ENCODE measurements at regions not wholly inside any gene's neighbourhood (a gene's known extent, or its start where the extent isn't known, plus 50 kb on each side); places are given as distances from the start of the nearest gene placed in this dataset.

DNA sequence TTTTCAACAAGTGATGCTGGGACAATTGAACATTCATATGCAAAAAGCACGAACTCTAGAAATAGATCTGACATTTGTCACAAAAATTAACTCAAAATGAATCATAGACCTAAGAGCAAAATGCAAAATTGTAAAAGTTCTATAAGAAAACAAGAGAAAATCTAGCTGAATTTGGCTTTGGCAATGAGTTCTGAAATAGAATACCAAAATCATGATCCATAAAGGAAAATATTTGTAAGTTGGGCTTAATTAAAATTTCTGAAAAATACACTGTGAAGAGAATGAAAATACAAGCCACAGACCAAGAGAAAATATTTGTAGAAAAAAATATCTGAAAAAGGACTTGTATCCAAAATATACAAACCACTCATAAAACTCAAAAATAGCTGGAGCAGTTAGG, 698.8 kb upstream of the CELF2 start:
- TF ChIP-seq, protein P1, sequence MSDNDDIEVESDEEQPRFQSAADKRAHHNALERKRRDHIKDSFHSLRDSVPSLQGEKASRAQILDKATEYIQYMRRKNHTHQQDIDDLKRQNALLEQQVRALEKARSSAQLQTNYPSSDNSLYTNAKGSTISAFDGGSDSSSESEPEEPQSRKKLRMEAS (IDR thresholded peaks at IDR 0.05), result no peak
- TF ChIP-seq ZBTB7A (IDR thresholded peaks at IDR 0.05; ENCODE audit: low read depth), result no peak
- TF ChIP-seq, protein P2, sequence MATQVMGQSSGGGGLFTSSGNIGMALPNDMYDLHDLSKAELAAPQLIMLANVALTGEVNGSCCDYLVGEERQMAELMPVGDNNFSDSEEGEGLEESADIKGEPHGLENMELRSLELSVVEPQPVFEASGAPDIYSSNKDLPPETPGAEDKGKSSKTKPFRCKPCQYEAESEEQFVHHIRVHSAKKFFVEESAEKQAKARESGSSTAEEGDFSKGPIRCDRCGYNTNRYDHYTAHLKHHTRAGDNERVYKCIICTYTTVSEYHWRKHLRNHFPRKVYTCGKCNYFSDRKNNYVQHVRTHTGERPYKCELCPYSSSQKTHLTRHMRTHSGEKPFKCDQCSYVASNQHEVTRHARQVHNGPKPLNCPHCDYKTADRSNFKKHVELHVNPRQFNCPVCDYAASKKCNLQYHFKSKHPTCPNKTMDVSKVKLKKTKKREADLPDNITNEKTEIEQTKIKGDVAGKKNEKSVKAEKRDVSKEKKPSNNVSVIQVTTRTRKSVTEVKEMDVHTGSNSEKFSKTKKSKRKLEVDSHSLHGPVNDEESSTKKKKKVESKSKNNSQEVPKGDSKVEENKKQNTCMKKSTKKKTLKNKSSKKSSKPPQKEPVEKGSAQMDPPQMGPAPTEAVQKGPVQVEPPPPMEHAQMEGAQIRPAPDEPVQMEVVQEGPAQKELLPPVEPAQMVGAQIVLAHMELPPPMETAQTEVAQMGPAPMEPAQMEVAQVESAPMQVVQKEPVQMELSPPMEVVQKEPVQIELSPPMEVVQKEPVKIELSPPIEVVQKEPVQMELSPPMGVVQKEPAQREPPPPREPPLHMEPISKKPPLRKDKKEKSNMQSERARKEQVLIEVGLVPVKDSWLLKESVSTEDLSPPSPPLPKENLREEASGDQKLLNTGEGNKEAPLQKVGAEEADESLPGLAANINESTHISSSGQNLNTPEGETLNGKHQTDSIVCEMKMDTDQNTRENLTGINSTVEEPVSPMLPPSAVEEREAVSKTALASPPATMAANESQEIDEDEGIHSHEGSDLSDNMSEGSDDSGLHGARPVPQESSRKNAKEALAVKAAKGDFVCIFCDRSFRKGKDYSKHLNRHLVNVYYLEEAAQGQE (IDR thresholded peaks at IDR 0.05; ENCODE audit: low read depth), result no peak
- no peak for TF ChIP-seq TAF1 (IDR thresholded peaks at IDR 0.05; ENCODE audit: low read depth)
- TF ChIP-seq TEAD4 (IDR thresholded peaks at IDR 0.05), result no peak
- TF ChIP-seq EP300 (IDR thresholded peaks at IDR 0.05; ENCODE audit: borderline replicate concordance), result no peak
- TF ChIP-seq CEBPB (IDR thresholded peaks at IDR 0.05), result no peak
- TF ChIP-seq NFIC (IDR thresholded peaks at IDR 0.05), result no peak
- no peak for TF ChIP-seq FOXM1 (IDR thresholded peaks at IDR 0.05; ENCODE audit: borderline replicate concordance, low read depth)
- no peak for TF ChIP-seq RAD21 (IDR thresholded peaks at IDR 0.05; ENCODE audit: low read depth)
- TF ChIP-seq CREB1 (IDR thresholded peaks at IDR 0.05; ENCODE audit: low read depth), result no peak
- TF ChIP-seq YY1 (IDR thresholded peaks at IDR 0.05; ENCODE audit: low read depth), result no peak

DNA sequence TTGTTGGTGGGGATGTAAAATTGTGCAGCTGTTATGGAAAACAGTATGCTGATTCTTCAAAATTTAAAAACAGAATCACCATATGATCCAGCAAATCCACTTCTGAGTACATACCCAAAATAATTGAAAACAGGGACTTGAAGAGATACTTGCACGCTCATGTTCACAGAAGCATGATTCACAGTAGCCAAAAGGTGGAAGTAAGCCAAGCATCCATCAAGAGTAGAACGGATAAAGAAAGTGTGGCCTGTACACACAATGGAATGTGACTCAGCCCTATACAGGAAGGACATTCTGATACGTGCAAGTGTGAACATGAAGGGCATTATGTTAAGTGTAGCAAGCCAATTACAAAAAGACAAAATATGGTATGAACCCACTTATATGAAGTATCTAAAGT, 696.7 kb upstream of the CELF2 start:
- TF ChIP-seq, protein P3, sequence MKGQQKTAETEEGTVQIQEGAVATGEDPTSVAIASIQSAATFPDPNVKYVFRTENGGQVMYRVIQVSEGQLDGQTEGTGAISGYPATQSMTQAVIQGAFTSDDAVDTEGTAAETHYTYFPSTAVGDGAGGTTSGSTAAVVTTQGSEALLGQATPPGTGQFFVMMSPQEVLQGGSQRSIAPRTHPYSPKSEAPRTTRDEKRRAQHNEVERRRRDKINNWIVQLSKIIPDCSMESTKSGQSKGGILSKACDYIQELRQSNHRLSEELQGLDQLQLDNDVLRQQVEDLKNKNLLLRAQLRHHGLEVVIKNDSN (IDR thresholded peaks at IDR 0.05), result no peak
- no peak for TF ChIP-seq FOXM1 (IDR thresholded peaks at IDR 0.05; ENCODE audit: borderline replicate concordance, low read depth)
- TF ChIP-seq, protein P1 (IDR thresholded peaks at IDR 0.05), result no peak

DNA sequence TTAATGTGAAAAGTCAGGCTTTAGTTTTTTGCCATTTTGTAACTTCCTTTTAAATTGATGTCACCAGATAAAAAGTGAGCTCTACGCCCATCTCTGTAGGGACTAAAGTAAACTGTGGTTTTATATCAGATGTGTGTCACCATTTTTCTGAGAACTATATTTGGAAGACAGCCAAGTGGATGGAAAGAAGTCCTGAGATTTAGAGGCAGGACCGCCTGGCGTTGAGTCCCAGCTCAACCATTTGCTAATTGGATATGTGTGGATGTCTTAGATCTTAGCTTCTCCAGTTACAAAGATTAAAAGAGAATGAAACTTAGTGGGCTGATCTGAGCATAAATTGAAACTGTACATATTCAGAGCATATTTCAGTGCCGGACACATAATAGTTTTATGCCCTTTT, 691.6 kb upstream of the CELF2 start:
- TF ChIP-seq CREB1 (IDR thresholded peaks at IDR 0.05; ENCODE audit: low read depth) (no peak), TEAD4 (IDR thresholded peaks at IDR 0.05) (no peak), EGR1 (IDR thresholded peaks at IDR 0.05) (no peak), YY1 (IDR thresholded peaks at IDR 0.05; ENCODE audit: low read depth) (no peak), TCF12 (IDR thresholded peaks at IDR 0.05; ENCODE audit: low read depth) (no peak), CEBPB (IDR thresholded peaks at IDR 0.05) (no peak), TAF1 (IDR thresholded peaks at IDR 0.05; ENCODE audit: low read depth) (no peak), RAD21 (IDR thresholded peaks at IDR 0.05; ENCODE audit: low read depth) (no peak), ZBTB7A (IDR thresholded peaks at IDR 0.05; ENCODE audit: low read depth) (no peak), FOXM1 (IDR thresholded peaks at IDR 0.05; ENCODE audit: borderline replicate concordance, low read depth) (no peak)
- TF ChIP-seq, protein P2 (IDR thresholded peaks at IDR 0.05; ENCODE audit: low read depth), result no peak
- TF ChIP-seq, protein P1 (IDR thresholded peaks at IDR 0.05), result no peak
- TF ChIP-seq, protein P3 (IDR thresholded peaks at IDR 0.05), result no peak

DNA sequence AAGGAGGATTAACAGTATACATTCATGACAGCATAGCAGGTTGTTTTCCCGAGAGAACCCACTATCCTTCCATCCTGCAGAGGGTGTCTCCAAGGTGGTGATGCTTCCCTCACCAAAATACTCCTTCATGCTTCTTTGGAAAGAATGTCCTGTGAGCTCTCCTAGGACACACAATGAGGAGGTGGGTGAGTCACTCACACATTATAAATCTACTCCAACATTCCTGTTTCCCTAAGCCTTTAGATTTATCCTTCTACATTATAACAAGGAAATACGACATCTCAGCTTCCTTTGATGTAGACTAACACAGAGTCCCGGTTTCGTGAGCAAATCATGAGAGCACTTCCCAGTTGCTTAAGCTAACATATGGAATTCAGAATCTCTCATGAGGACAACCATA, 689.7 kb upstream of the CELF2 start:
- TF ChIP-seq ZBTB7A (IDR thresholded peaks at IDR 0.05; ENCODE audit: low read depth) (no peak), TAF1 (IDR thresholded peaks at IDR 0.05; ENCODE audit: low read depth) (no peak), EP300 (IDR thresholded peaks at IDR 0.05; ENCODE audit: borderline replicate concordance) (no peak), CEBPB (IDR thresholded peaks at IDR 0.05) (no peak), CREB1 (IDR thresholded peaks at IDR 0.05; ENCODE audit: low read depth) (no peak), YY1 (IDR thresholded peaks at IDR 0.05; ENCODE audit: low read depth) (no peak), TEAD4 (IDR thresholded peaks at IDR 0.05) (no peak)
- TF ChIP-seq, protein P2 (IDR thresholded peaks at IDR 0.05; ENCODE audit: low read depth), result no peak

DNA sequence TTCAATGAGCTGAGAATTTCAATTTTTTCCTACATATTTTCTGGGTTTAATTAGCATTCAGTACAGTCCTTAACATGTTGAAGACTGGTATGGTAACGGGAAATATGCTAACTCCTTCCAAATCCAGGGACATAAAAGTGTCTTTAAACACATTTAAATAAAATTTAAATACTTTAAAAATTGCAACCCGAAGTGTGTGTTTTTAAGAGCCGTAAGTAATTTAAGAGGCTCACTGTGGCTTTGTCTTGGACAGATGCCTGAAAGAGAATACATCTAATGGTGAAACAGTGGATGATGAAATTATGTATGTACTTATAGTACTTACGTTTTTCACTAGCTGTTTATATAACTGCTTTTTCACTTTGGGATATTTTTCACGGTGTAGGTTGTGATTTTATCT, 687.3 kb upstream of the CELF2 start:
- TF ChIP-seq CEBPB (IDR thresholded peaks at IDR 0.05), result no peak
- TF ChIP-seq YY1 (IDR thresholded peaks at IDR 0.05; ENCODE audit: low read depth), result no peak
- TF ChIP-seq, protein P2 (IDR thresholded peaks at IDR 0.05; ENCODE audit: low read depth), result no peak
- TF ChIP-seq EP300 (IDR thresholded peaks at IDR 0.05; ENCODE audit: borderline replicate concordance), result no peak
- TF ChIP-seq, protein P3 (IDR thresholded peaks at IDR 0.05), result no peak
- TF ChIP-seq TAF1 (IDR thresholded peaks at IDR 0.05; ENCODE audit: low read depth), result no peak
- TF ChIP-seq, protein P1 (IDR thresholded peaks at IDR 0.05), result no peak
- no peak for TF ChIP-seq FOXM1 (IDR thresholded peaks at IDR 0.05; ENCODE audit: borderline replicate concordance, low read depth)
- no peak for TF ChIP-seq TCF12 (IDR thresholded peaks at IDR 0.05; ENCODE audit: low read depth)
- no peak for TF ChIP-seq NFIC (IDR thresholded peaks at IDR 0.05)
- no peak for TF ChIP-seq TEAD4 (IDR thresholded peaks at IDR 0.05)
- TF ChIP-seq ZBTB7A (IDR thresholded peaks at IDR 0.05; ENCODE audit: low read depth), result no peak
- no peak for TF ChIP-seq RAD21 (IDR thresholded peaks at IDR 0.05; ENCODE audit: low read depth)
- no peak for TF ChIP-seq EGR1 (IDR thresholded peaks at IDR 0.05)
- TF ChIP-seq CREB1 (IDR thresholded peaks at IDR 0.05; ENCODE audit: low read depth), result no peak
